Keratinocyte (primary cell): ENCODE measurements at regions not wholly inside any gene's neighbourhood (a gene's known extent, or its start where the extent isn't known, plus 50 kb on each side); places are given as distances from the start of the nearest gene placed in this dataset.

Experiments
- DNase-seq: peaks from one replicate; pipeline ENCODE4 v3.0.0-alpha.2; 2011; ENCODE audit warnings: low read depth, missing footprints, low spot score
- FAIRE-seq: peaks from 2 replicates; lab custom pipeline; 2011; peaks lifted over from hg19 to GRCh38; lab: Jason Lieb, UNC
- H2AFZ ChIP-seq: 2 replicates; pipeline ENCODE4 v1.6.0; 2012; ENCODE audit warnings: low read length, control low read depth, inconsistent platforms; ENCODE audit not compliant: control insufficient read depth
- H3K27ac ChIP-seq: 2 replicates; pipeline ENCODE4 v1.5.1; 2011; ENCODE audit warnings: low read length; ENCODE audit not compliant: control insufficient read depth, insufficient read depth
- H3K27me3 ChIP-seq: 3 replicates; pipeline ENCODE4 v1.6.0; 2011; ENCODE audit warnings: low read length; ENCODE audit not compliant: control insufficient read depth, insufficient read depth; ENCODE audit errors: extremely low read depth
- H3K36me3 ChIP-seq, 2 experiments: 2 replicates in 1 of 2; 3 replicates in 1 of 2; pipeline ENCODE4 v1.5.1; 2011; ENCODE audit warnings: low read length in 2 of 2, mild to moderate bottlenecking in 1 of 2; ENCODE audit not compliant: control insufficient read depth in 2 of 2, insufficient read depth in 2 of 2; ENCODE audit errors: extremely low read depth in 1 of 2
- H3K4me1 ChIP-seq: 3 replicates; pipeline ENCODE4 v1.5.1; 2011; ENCODE audit warnings: low read length; ENCODE audit not compliant: control insufficient read depth, insufficient read depth; ENCODE audit errors: extremely low read depth
- H3K4me2 ChIP-seq: 3 replicates; pipeline ENCODE4 v1.6.0; 2011; ENCODE audit warnings: low read depth, low read length; ENCODE audit not compliant: control insufficient read depth, insufficient read depth; ENCODE audit errors: extremely low read depth
- H3K4me3 ChIP-seq, 3 experiments: fragments of 200-600 bp in 1 of 3; sonication (generic) in 1 of 3; 2 replicates in 2 of 3; 3 replicates in 1 of 3; pipeline ENCODE4 v1.5.1; 2011 to 2016; ENCODE audit warnings: low read length in 3 of 3, mild to moderate bottlenecking in 3 of 3, control low read depth in 2 of 3, inconsistent platforms in 1 of 3, low read depth in 1 of 3, mixed read lengths in 1 of 3, mixed run types in 1 of 3, moderate library complexity in 1 of 3; ENCODE audit not compliant: control insufficient read depth in 2 of 3, insufficient read depth in 2 of 3; ENCODE audit errors: extremely low read depth in 1 of 3
- H3K79me2 ChIP-seq: 2 replicates; pipeline ENCODE4 v1.6.0; 2012; ENCODE audit warnings: low read length; ENCODE audit not compliant: control insufficient read depth, insufficient read depth
- H3K9ac ChIP-seq: 3 replicates; pipeline ENCODE4 v1.6.0; 2011; ENCODE audit warnings: low read length; ENCODE audit not compliant: control insufficient read depth, insufficient read depth; ENCODE audit errors: extremely low read depth
- H3K9me1 ChIP-seq: 3 replicates; pipeline ENCODE4 v1.6.0; 2011; ENCODE audit warnings: low read length; ENCODE audit not compliant: control insufficient read depth, insufficient read depth; ENCODE audit errors: extremely low read depth
- H3K9me3 ChIP-seq: 2 replicates; pipeline ENCODE4 v1.5.1; 2012; ENCODE audit warnings: low read depth, low read length; ENCODE audit not compliant: control insufficient read depth
- H4K20me1 ChIP-seq: 3 replicates; pipeline ENCODE4 v1.6.0; 2011; ENCODE audit warnings: low read length; ENCODE audit not compliant: control insufficient read depth, insufficient read depth; ENCODE audit errors: extremely low read depth
- EZH2 ChIP-seq: IDR thresholded peaks from one replicate; pipeline ENCODE4 v1.6.1; 2012; ENCODE audit warnings: inconsistent platforms, mild to moderate bottlenecking, low read length, moderate library complexity
- dilution Hi-C: fragments of 300-500 bp; cut with MboI; formaldehyde crosslinking; loops from one replicate; pipeline ENCODE4 v1.7.0; 2020; ENCODE audit warnings: low sequenced_read_pairs; ENCODE audit not compliant: extremely low pct_ligation_motif_present
- TF ChIP-seq, protein P1 (sequence below), 3 experiments: IDR thresholded peaks in 1 of 3; conservative IDR thresholded peaks in 1 of 3; optimal IDR thresholded peaks in 1 of 3; 2 replicates in 2 of 3; 3 replicates in 1 of 3; pipeline versions ENCODE3 to v1.5.1; 2011; ENCODE audit warnings: low read length in 3 of 3, mild to moderate bottlenecking in 3 of 3, moderate library complexity in 2 of 3, control low read depth in 1 of 3, inconsistent platforms in 1 of 3; ENCODE audit not compliant: insufficient read depth in 2 of 3; ENCODE audit errors: extremely low read depth in 1 of 3

DNA sequence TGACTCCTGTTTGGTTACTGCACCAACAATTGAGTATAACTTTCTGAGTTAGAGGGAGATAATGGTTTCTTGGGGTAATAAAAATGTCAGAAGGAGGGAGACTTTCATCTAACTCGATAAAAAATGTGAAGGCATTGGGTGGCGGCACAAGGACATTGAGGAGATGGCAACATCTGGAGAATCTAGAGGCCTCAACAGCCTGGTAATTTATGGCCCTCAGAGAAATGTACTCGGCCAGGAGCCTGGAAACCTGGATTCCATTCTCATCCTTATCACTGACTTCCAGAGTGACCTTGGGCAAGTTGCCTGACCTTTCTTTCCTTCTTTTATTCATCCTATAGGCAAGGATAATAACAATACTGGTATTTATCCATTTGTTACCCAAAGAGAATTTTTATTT, 173.5 kb upstream of the MEX3C start:
- no peaks in the 10 kb centered on the region for H3K9me1 ChIP-seq
- H3K79me2 ChIP-seq = no peaks in the 10 kb centered on the region
- no peak overlapping the region for H3K4me3 ChIP-seq
- no peak for FAIRE-seq
- no peaks in the 10 kb centered on the region for H3K36me3 ChIP-seq
- no peak overlapping the region for H3K9ac ChIP-seq
- no peak overlapping the region for H2AFZ ChIP-seq
- H3K4me1 ChIP-seq = no peaks in the 10 kb centered on the region
- TF ChIP-seq EZH2 = no peak
- TF ChIP-seq, protein P1, sequence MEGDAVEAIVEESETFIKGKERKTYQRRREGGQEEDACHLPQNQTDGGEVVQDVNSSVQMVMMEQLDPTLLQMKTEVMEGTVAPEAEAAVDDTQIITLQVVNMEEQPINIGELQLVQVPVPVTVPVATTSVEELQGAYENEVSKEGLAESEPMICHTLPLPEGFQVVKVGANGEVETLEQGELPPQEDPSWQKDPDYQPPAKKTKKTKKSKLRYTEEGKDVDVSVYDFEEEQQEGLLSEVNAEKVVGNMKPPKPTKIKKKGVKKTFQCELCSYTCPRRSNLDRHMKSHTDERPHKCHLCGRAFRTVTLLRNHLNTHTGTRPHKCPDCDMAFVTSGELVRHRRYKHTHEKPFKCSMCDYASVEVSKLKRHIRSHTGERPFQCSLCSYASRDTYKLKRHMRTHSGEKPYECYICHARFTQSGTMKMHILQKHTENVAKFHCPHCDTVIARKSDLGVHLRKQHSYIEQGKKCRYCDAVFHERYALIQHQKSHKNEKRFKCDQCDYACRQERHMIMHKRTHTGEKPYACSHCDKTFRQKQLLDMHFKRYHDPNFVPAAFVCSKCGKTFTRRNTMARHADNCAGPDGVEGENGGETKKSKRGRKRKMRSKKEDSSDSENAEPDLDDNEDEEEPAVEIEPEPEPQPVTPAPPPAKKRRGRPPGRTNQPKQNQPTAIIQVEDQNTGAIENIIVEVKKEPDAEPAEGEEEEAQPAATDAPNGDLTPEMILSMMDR (optimal IDR thresholded peaks at IDR 0.05 in 1 of 3, IDR thresholded peaks at IDR 0.05 in 1 of 3, conservative IDR thresholded peaks at IDR 0.05 in 1 of 3; ENCODE audit: extremely low read depth in 1 of 3, insufficient read depth in 2 of 3, low read length in 3 of 3) = no peak
- H3K27me3 ChIP-seq = no peaks in the 10 kb centered on the region
- no peak overlapping the region for H3K4me2 ChIP-seq
- DNase-seq = no peak
- no peaks in the 10 kb centered on the region for H3K9me3 ChIP-seq
- dilution Hi-C loops = no loop called here
- no peak overlapping the region for H3K27ac ChIP-seq
- no peaks in the 10 kb centered on the region for H4K20me1 ChIP-seq

DNA sequence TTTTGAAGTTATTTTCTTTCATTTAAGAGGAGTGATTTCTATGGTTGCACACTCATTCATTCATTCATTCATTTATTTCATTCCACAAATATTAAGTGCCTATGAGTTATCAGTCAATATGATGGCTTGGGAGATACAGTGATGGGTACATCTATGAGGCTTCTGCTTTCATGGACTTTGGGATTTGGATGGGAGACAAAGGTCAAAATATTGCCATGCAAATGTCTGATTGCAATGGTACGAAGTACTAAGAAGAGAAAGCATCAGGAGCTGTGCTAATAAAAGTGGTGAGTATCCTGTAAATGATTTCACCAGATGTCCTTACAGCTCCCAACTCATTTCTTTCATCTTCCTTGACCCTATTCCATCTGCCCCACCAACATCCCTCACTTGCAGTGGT, 174.4 kb upstream of the MEX3C start:
- TF ChIP-seq, protein P1 (optimal IDR thresholded peaks at IDR 0.05 in 1 of 3, IDR thresholded peaks at IDR 0.05 in 1 of 3, conservative IDR thresholded peaks at IDR 0.05 in 1 of 3; ENCODE audit: extremely low read depth in 1 of 3, insufficient read depth in 2 of 3, low read length in 3 of 3) = no peak
- TF ChIP-seq EZH2 = no peak
- H3K27me3 ChIP-seq = no peaks in the 10 kb centered on the region
- H2AFZ ChIP-seq = no peak overlapping the region
- H3K36me3 ChIP-seq = no peaks in the 10 kb centered on the region
- H3K9me3 ChIP-seq = no peaks in the 10 kb centered on the region
- FAIRE-seq (no peak), DNase-seq (no peak)
- H3K4me3 ChIP-seq = no peak overlapping the region
- no peak overlapping the region for H3K27ac ChIP-seq
- dilution Hi-C loops = no loop called here
- H3K4me1 ChIP-seq = no peaks in the 10 kb centered on the region
- H3K9ac ChIP-seq = no peak overlapping the region
- no peaks in the 10 kb centered on the region for H3K79me2 ChIP-seq
- H3K4me2 ChIP-seq = no peak overlapping the region
- no peaks in the 10 kb centered on the region for H4K20me1 ChIP-seq
- H3K9me1 ChIP-seq = no peaks in the 10 kb centered on the region
